Memory B cell (primary cell): ENCODE measurements at regions not wholly inside any gene's neighbourhood (a gene's known extent, or its start where the extent isn't known, plus 50 kb on each side); places are given as distances from the start of the nearest gene placed in this dataset.

ENCODE experiments used
- ATAC-seq: fragments of 150-1000 bp; cut with Tn5 transposase; 2 replicates; pipeline ENCODE4 v1.10.0; 2021; ENCODE audit warnings: low read depth, mild to moderate bottlenecking, moderate library complexity
- DNase-seq, 2 donors: peaks; one replicate each; pipeline ENCODE4 v3.0.0; 2022; ENCODE audit warnings: low spot score in 2 of 2
- H3K27ac Mint-ChIP-seq: one replicate; pipeline ENCODE4 v1.8.0; 2022; ENCODE audit warnings: mild to moderate bottlenecking, moderate library complexity, mixed read lengths
- H3K27me3 Mint-ChIP-seq: one replicate; pipeline ENCODE4 v1.8.0; 2022; ENCODE audit warnings: mixed read lengths
- H3K36me3 Mint-ChIP-seq: one replicate; pipeline ENCODE4 v1.8.0; 2022; ENCODE audit warnings: mild to moderate bottlenecking, mixed read lengths
- H3K4me1 Mint-ChIP-seq: one replicate; pipeline ENCODE4 v1.8.0; 2022; ENCODE audit warnings: mixed read lengths
- H3K4me3 Mint-ChIP-seq: one replicate; pipeline ENCODE4 v1.8.0; 2022; ENCODE audit warnings: mild to moderate bottlenecking, moderate library complexity, mixed read lengths
- H3K9me3 Mint-ChIP-seq: one replicate; pipeline ENCODE4 v1.8.0; 2022; ENCODE audit warnings: mixed read lengths

DNA sequence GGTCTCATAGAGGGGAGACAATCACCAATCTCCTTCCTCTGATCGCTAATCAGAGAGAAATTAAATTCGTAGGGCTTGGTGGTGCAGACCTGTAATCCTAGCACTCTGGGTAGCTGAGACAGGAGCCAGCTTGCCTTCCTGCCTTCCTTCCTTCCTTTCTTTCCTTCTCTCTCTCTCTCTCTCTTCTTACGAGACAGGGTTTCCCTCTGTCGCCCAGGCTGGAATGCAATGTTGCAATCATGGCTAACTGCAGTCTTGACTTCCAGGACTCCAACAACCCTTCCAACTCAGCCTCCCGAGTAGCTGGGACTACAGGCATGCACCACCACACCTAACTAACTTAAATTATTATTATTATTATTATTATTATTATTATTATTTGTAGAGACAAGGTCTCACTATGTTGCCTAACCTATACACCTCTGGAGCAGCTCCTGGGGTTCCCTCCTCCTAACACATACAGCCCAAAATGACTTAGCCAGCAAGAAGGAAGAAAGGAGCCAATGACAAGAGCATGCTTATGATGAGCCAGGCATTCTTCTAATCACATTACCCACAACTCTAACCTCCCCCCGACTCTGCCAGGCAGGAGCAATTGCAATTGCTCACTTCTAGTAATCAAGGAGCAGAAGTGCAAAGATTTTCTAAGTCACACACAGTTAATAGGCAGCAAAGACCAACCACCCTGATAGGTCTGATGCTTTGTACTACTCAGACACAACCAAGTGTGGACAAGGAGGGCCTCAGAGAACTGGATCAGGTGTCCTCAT, 105.4 kb upstream of the F3 start:
- H3K27me3 Mint-ChIP-seq, result no peaks in the 10 kb centered on the region
- DNase-seq (no peak), ATAC-seq (no peak)
- H3K36me3 Mint-ChIP-seq, result no peaks in the 10 kb centered on the region
- no peaks in the 10 kb centered on the region for H3K9me3 Mint-ChIP-seq
- no peak overlapping the region for H3K4me3 Mint-ChIP-seq
- H3K27ac Mint-ChIP-seq, result no peak overlapping the region
- H3K4me1 Mint-ChIP-seq, result no peaks in the 10 kb centered on the region

- no peak for DNase-seq
- no peaks in the 10 kb centered on the region for H3K4me1 Mint-ChIP-seq
- no peaks in the 10 kb centered on the region for H3K9me3 Mint-ChIP-seq
Observed at GRCh38 chr1:94646141-94646643, 104.6 kb upstream of the F3 start.

GRCh38 chr1:94644352-94644751, 102.8 kb upstream of the F3 start:
- no peaks in the 10 kb centered on the region for H3K4me1 Mint-ChIP-seq
- H3K36me3 Mint-ChIP-seq, result no peaks in the 10 kb centered on the region
- H3K27ac Mint-ChIP-seq, result no peak overlapping the region
- no peaks in the 10 kb centered on the region for H3K27me3 Mint-ChIP-seq
- no peak overlapping the region for H3K4me3 Mint-ChIP-seq
- no peak for ATAC-seq
- DNase-seq, result no peak
- H3K9me3 Mint-ChIP-seq, result peaks cover 3% of the 10 kb centered on the region

More at GRCh38 chr1:94646141-94646643, 104.6 kb upstream of the F3 start:
- ATAC-seq, result no peak
- Mint-ChIP-seq H3K4me3 (no peak overlapping the region), H3K36me3 (no peaks in the 10 kb centered on the region), H3K27ac (no peak overlapping the region), H3K27me3 (no peaks in the 10 kb centered on the region)

- DNase-seq, result no peak
- H3K27ac Mint-ChIP-seq, result no peak overlapping the region
- peaks cover 3% of the 10 kb centered on the region for H3K9me3 Mint-ChIP-seq
- H3K36me3 Mint-ChIP-seq, result no peaks in the 10 kb centered on the region
- H3K4me1 Mint-ChIP-seq, result no peaks in the 10 kb centered on the region
- H3K4me3 Mint-ChIP-seq, result no peak overlapping the region
- no peaks in the 10 kb centered on the region for H3K27me3 Mint-ChIP-seq
- ATAC-seq, result no peak
Observed at GRCh38 chr1:94643819-94644218, 102.3 kb upstream of the F3 start.

- Mint-ChIP-seq H3K36me3 (no peaks in the 10 kb centered on the region), H3K4me3 (no peak overlapping the region), H3K9me3 (peaks cover 3% of the 10 kb centered on the region), H3K27ac (no peak overlapping the region), H3K4me1 (no peaks in the 10 kb centered on the region), H3K27me3 (no peaks in the 10 kb centered on the region)
- no peak for DNase-seq
- no peak for ATAC-seq
Observed at GRCh38 chr1:94642617-94643321, 101.2 kb upstream of the F3 start.

- no peak for ATAC-seq
- peaks cover 1% of the 10 kb centered on the region for H3K27me3 Mint-ChIP-seq
- peaks cover 3% of the 10 kb centered on the region for H3K9me3 Mint-ChIP-seq
- H3K4me1 Mint-ChIP-seq, result no peaks in the 10 kb centered on the region
- no peak for DNase-seq
- H3K36me3 Mint-ChIP-seq, result no peaks in the 10 kb centered on the region
- H3K4me3 Mint-ChIP-seq, result no peak overlapping the region
- no peak overlapping the region for H3K27ac Mint-ChIP-seq
Observed at GRCh38 chr1:94641990-94642389, 100.4 kb upstream of the F3 start.

GRCh38 chr1:94640125-94640524, 98.6 kb upstream of the F3 start:
- no peak overlapping the region for H3K4me3 Mint-ChIP-seq
- no peak for DNase-seq
- H3K36me3 Mint-ChIP-seq, result no peaks in the 10 kb centered on the region
- ATAC-seq, result no peak
- no peaks in the 10 kb centered on the region for H3K4me1 Mint-ChIP-seq
- H3K9me3 Mint-ChIP-seq, result peaks cover 3% of the 10 kb centered on the region
- no peak overlapping the region for H3K27ac Mint-ChIP-seq
- H3K27me3 Mint-ChIP-seq, result peaks cover 1% of the 10 kb centered on the region

GRCh38 chr1:94637121-94637520, 95.6 kb upstream of the F3 start:
- Mint-ChIP-seq H3K4me1 (no peaks in the 10 kb centered on the region), H3K27me3 (peaks cover 4% of the 10 kb centered on the region), H3K4me3 (no peak overlapping the region), H3K27ac (no peak overlapping the region), H3K9me3 (peaks cover 3% of the 10 kb centered on the region), H3K36me3 (no peaks in the 10 kb centered on the region)
- no peak for ATAC-seq
- DNase-seq, result no peak

DNA sequence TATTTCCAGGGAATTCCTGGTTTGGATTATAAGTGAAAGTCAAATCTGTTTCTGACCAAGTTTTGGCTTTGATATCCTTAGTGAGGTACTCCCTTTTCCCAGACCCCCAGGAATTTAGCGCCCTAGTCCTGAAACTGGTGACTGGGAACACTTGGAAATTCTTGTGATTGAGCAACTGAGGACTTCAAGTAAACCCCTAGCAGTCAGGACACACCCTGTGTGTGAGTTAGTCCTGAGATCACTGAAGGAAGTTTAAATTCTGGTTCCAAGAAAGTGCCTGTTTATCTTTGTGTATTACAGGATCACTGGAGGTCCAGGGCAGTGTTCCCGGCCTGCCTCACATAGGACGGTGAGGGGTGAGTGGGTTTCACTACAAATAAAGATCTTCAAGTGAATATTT, 95.1 kb upstream of the F3 start:
- Mint-ChIP-seq H3K4me1 (no peaks in the 10 kb centered on the region), H3K9me3 (peaks cover 3% of the 10 kb centered on the region), H3K27me3 (peaks cover 4% of the 10 kb centered on the region), H3K4me3 (no peak overlapping the region), H3K27ac (no peak overlapping the region), H3K36me3 (no peaks in the 10 kb centered on the region)
- ATAC-seq (no peak), DNase-seq (no peak)

DNA sequence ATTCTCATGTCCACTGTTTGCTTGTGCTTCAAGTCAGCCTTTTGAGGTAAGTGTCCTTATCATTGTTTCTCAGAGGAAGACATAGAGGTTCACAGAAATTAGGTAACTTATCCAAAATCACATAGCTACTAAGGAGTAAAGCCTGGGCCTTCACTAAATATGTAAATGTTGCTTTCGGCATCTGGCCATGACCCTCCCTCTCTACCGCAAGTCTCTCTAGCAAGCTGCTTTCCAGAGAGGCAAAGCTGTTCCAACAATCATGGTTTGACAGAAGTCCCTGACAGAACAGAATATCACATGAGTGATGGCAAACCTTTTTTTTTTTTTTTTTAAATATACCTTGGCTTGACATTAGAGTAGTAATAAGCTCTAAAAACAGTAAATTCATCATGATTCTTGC, 94.5 kb upstream of the F3 start:
- no peak for ATAC-seq
- H3K4me1 Mint-ChIP-seq, result no peaks in the 10 kb centered on the region

GRCh38 chr1:94634977-94635416, 93.4 kb upstream of the F3 start:
- ATAC-seq (no peak), DNase-seq (no peak)
- no peaks in the 10 kb centered on the region for H3K4me1 Mint-ChIP-seq
- no peak overlapping the region for H3K4me3 Mint-ChIP-seq
- peaks cover 2% of the 10 kb centered on the region for H3K9me3 Mint-ChIP-seq
- peaks cover 4% of the 10 kb centered on the region for H3K27me3 Mint-ChIP-seq
- H3K27ac Mint-ChIP-seq, result no peak overlapping the region
- H3K36me3 Mint-ChIP-seq, result no peaks in the 10 kb centered on the region

More for the DNA sequence above, 94.5 kb upstream of the F3 start:
- Mint-ChIP-seq H3K36me3 (no peaks in the 10 kb centered on the region), H3K4me3 (no peak overlapping the region), H3K27me3 (peaks cover 4% of the 10 kb centered on the region), H3K9me3 (peaks cover 3% of the 10 kb centered on the region), H3K27ac (no peak overlapping the region)
- DNase-seq, result no peak

DNA sequence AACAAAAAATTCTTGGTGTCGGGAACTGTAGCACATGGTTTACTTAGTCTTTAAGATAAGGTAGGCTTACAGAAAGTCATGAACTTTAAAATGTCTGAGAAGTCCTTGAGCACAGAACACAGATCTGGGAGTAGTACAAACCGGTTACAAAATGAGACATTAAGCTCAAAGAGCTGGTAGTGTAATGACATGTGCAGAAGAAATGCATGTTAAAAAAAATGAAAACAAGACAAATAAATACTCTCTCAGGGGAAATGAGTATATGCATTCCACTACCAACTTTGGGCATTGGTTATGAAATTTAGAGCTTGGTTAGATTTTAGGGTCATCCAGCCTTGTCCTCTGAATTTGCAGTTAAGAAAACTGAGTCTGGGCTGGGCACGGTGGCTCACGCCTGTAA, 91.5 kb upstream of the F3 start:
- Mint-ChIP-seq H3K4me3 (no peak overlapping the region), H3K9me3 (no peaks in the 10 kb centered on the region), H3K27ac (no peak overlapping the region), H3K27me3 (peaks cover 4% of the 10 kb centered on the region), H3K36me3 (no peaks in the 10 kb centered on the region), H3K4me1 (no peaks in the 10 kb centered on the region)
- DNase-seq, result no peak
- no peak for ATAC-seq

DNA sequence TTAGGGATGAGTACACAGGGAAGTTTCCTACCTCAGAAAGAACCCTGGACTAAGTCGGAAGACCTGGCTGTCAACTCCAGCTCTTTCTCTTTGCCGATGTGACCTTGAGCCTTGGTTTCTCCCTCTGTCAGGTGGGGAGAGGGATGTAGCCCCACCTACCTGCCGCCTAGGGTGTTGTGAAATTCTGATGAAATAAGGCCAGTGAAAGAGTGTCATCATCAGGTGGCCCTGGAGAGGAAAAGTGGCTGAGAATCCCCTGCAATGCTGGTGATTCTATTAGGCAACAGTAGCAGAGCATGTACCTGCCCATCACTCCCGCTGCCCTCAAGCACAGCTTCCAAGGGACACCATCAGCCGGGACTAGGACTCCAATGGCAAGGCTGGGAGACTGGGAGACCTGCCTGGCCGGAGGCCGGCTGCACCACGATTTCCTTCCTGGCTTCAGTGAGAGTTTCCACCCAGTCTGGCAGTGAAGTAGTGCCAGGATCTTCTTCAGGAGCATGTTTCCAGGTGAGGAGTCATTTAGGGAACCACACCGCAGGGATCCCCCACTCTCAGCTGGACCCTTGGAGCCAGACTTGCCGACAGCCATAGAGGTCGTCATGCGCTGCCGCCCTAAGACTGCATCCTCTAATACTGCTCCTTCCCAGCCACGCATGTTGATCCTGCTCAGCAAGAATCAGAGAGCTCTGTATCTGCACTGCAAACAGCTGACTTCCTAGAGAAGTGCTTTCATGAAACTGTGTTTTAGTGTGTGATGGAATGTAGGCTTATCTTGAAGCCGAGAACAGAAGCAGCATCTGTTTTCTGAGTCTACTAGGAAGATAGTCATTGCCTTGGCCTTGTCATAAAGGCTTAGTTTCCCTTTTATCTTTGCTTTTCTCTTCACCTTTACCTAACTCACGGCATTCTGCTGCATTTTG, 88.0 kb upstream of the F3 start:
- ATAC-seq, result no peak
- no peaks in the 10 kb centered on the region for H3K36me3 Mint-ChIP-seq
- no peak overlapping the region for H3K4me3 Mint-ChIP-seq
- H3K4me1 Mint-ChIP-seq, result no peaks in the 10 kb centered on the region
- no peaks in the 10 kb centered on the region for H3K9me3 Mint-ChIP-seq
- H3K27ac Mint-ChIP-seq, result no peak overlapping the region
- no peak for DNase-seq
- peaks cover 2% of the 10 kb centered on the region for H3K27me3 Mint-ChIP-seq

DNA sequence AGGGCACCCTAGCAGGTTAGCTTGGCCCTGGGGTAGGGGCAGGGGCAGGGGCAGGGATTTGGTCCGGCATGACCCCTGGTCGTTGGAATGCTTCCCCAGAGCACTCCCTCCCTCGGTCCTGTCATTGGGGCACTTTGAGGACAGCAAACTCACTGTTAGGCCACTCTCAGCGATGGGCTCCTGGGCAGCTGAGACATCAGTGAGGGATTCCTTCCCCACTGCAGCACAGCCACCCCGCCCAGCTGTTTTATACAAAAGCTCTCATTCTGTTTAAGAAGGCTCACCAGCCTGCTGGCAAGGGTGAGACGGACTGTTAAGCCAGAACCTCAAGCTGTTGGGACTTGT, 86.9 kb upstream of the F3 start:
- no peaks in the 10 kb centered on the region for H3K9me3 Mint-ChIP-seq
- H3K4me1 Mint-ChIP-seq, result no peaks in the 10 kb centered on the region
- no peaks in the 10 kb centered on the region for H3K36me3 Mint-ChIP-seq
- no peak for DNase-seq
- H3K27ac Mint-ChIP-seq, result no peak overlapping the region
- peaks cover 2% of the 10 kb centered on the region for H3K27me3 Mint-ChIP-seq
- no peak overlapping the region for H3K4me3 Mint-ChIP-seq
- ATAC-seq, result no peak
